SK-N-SH treated with all-trans-retinoic acid at 6 μM for 48 hours (cell line): ENCODE measurements at regions not wholly inside any gene's neighbourhood (a gene's known extent, or its start where the extent isn't known, plus 50 kb on each side); places are given as distances from the start of the nearest gene placed in this dataset.

ENCODE experiments used
- ARNTL ChIP-seq: fragments of 450-650 bp; formaldehyde crosslinking; IDR thresholded peaks from 2 replicates; pipeline ENCODE4 v1.5.0; 2020; ENCODE audit warnings: low read depth, mild to moderate bottlenecking, moderate library complexity, borderline replicate concordance
- CREB5 ChIP-seq: fragments of 250-450 bp; sonication (Bioruptor Pico); IDR thresholded peaks from 2 replicates; pipeline ENCODE4 v1.5.1; 2020; ENCODE audit warnings: low read depth, mild to moderate bottlenecking, moderate library complexity
- GLIS3 ChIP-seq: fragments of 250-450 bp; sonication (Bioruptor Pico); IDR thresholded peaks from 2 replicates; pipeline ENCODE4 v1.5.0; 2020; ENCODE audit warnings: mild to moderate bottlenecking, moderate library complexity
- ISL1 ChIP-seq: fragments of 250-450 bp; sonication (Bioruptor Pico); IDR thresholded peaks from 2 replicates; pipeline ENCODE4 v2.1.2; 2022; ENCODE audit warnings: mild to moderate bottlenecking, moderate library complexity
- OSR1 ChIP-seq: fragments of 250-450 bp; sonication (Bioruptor Pico); IDR thresholded peaks from 2 replicates; pipeline ENCODE4 v1.8.0; 2022; ENCODE audit warnings: moderate library complexity, mild to moderate bottlenecking, inconsistent platforms
- PATZ1 ChIP-seq: fragments of 250-450 bp; sonication (Bioruptor Pico); IDR thresholded peaks from 2 replicates; pipeline ENCODE4 v1.8.0; 2020; ENCODE audit warnings: mild to moderate bottlenecking, moderate library complexity, borderline replicate concordance
- PPARA ChIP-seq: fragments of 250-450 bp; sonication (Bioruptor Pico); IDR thresholded peaks from 2 replicates; pipeline ENCODE4 v1.5.0; 2020; ENCODE audit warnings: mild to moderate bottlenecking, borderline replicate concordance
- SNAI2 ChIP-seq: fragments of 250-450 bp; sonication (Bioruptor Pico); IDR thresholded peaks from 2 replicates; pipeline ENCODE4 v1.5.0; 2020; ENCODE audit warnings: mild to moderate bottlenecking, moderate library complexity
- TSHZ2 ChIP-seq: fragments of 250-450 bp; sonication (Bioruptor Pico); IDR thresholded peaks from 2 replicates; pipeline ENCODE4 v1.5.0; 2020; ENCODE audit warnings: mild to moderate bottlenecking, moderate library complexity
- ZNF565 ChIP-seq: fragments of 450-650 bp; formaldehyde crosslinking; conservative IDR thresholded peaks from 2 replicates; pipeline ENCODE4 v1.5.0; 2020; ENCODE audit warnings: low read depth, mild to moderate bottlenecking, moderate library complexity

- TF ChIP-seq ARNTL (CRISPR knock-in tag) (no peak), SNAI2 (no peak), PATZ1 (CRISPR knock-in tag) (no peak), CREB5 (CRISPR knock-in tag) (no peak), OSR1 (CRISPR knock-in tag) (no peak), ZNF565 (CRISPR knock-in tag) (no peak), GLIS3 (CRISPR knock-in tag) (no peak), ISL1 (CRISPR knock-in tag) (no peak), TSHZ2 (CRISPR knock-in tag) (no peak), PPARA (CRISPR knock-in tag) (no peak)
Measured at GRCh38 chr12:127307528-127307927, 959.4 kb upstream of the TMEM132C start.
